Esophagus mucosa (tissue), 1 donor: ENCODE measurements at regions not wholly inside any gene's neighbourhood (a gene's known extent, or its start where the extent isn't known, plus 50 kb on each side); places are given as distances from the start of the nearest gene placed in this dataset.
"Not testable (repeated sequence)": the region's sequence is repeated elsewhere in the genome, so short reads cannot be mapped to it uniquely, and the experiment has no call there.

ENCODE experiments used
- ATAC-seq: fragments of 200-7000 bp; cut with Tn5 transposase; one replicate; pipeline ENCODE4 v1.9.1; 2020
- donor health status: DM: yes; HTN: yes; CAD: no.

DNA sequence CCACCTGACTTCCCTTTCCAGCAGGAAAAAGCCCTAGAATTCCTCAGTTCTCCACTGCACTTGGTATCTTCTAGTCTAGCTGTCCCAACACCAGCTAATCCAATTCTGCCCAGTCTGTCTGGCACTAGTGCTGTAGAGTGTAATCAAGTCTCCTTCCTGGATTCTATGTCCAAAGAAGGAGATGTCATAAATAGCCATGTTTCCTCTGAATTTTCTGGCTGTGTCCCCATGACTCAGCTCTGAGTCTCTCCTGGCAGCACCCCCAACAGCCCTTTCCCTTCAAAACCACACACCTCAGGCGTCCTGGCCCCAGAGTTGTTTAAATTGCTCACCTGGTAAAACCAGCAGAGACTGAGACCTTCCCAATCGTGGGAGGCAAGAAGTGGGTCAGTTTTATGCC lies 197.2 kb downstream of the GRXCR1 start:
- no peak for ATAC-seq

DNA sequence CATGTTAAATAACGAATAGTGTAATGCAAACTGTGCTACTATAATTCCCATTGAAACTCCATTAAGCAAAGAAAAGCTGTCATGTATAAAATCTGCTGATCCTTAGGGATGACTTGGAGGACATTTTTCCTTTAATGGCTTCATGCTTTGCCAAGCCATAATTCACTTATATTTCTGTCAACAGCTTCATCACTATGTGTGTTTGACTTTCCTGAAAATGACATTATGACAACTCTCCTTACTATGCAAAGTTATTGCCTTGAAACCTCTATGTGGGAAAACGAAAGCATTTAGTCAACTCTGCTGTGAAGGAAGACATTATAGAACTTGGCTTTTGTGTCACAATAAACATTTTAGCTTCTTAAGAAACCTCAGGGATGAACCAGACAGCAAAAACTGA lies 210.5 kb downstream of the GRXCR1 start:
- ATAC-seq: no peak

DNA sequence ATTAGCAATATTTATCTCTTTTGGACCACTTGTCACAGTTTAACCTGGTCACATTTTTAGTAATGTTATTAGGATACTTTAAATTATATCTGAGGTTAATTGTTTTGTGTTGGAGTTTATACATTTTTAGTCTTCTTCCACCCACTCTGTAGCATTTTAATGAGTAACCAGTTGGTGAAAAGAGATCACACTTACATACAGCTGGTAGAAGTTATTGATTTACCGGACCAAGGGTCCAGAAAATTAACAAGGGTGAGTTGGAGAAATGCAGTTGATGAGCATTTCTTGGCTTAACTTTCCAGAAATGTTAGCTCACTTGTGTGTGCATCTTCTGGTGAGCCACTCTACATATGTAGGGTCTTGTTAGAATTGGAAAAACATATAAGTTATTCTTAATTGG lies 219.6 kb downstream of the GRXCR1 start:
- ATAC-seq: no peak

DNA sequence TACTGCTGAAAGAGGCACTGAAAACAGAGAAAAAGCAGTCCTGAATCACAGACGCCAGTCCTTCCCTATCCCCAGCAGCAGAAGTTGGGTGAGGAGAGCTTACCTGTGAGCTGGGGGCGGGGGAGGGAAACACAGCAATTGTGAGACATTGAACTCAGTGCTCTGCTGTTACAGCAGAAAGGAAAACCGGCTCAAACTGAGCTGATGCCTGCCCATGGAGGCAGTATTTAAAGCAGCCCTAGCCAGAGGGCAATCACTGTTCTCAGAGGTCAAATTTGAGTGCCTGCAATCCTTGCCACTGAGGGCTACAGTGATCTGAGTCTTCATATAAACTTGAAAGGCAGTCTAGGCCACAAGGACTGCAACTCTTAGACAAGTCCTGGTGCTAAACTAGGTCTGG lies 220.7 kb downstream of the GRXCR1 start:
- ATAC-seq: no peak

DNA sequence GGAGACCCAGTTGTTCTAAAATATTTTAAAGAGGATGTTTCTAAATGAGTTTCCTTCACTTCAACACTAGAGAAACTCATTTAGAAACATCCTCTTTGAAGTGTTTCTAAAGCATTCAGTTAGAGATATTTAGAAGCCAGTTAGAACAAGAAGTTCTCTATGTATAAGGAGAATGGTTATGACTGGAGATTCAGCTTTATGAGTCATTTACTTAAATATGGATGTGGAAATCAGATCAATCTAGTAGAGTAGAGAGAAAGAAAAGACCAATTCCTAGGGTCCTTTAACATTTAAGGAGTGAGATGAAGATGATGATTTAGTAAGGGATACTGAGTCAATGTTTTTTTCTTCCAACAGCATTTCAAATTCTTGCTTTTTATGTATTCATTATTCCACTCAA lies 234.1 kb downstream of the GRXCR1 start:
- no peak for ATAC-seq

DNA sequence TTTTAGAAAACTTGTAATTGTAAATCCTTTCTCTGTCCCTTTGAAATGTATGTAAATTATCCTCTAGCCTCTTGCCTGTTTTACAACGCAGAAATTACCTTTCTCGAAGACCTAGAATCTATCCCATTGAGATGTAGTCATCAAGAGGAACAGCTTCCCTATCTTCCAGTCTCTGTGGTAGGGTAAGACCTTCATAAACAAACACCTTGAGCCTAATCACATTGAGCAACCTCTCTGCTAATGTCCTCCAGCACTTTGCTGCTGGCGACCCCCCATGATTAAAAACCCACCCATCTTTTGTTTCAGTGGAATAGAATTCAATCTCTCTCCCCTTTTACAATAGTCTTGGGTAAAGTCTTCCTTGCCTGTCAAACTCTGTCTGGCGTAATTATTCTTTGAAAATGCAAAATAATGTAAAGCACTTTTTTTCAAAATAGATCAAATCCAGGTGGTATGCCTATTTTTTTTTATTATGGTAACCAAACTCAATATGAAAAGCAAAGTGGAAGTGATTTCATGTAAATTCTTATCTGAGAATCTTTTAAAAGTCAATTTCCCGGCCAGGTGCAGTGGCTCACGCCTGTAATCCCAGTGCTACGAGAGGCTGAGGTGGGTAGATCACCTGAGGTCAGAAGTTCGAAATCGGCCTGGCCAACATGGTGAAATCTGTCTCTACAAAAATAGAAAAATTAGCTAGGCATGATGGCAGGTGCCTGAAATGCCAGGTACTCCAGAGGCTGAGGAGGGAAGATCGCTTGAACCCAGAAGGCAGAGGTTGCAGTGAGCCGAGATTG lies 237.9 kb downstream of the GRXCR1 start:
- ATAC-seq: no peak

DNA sequence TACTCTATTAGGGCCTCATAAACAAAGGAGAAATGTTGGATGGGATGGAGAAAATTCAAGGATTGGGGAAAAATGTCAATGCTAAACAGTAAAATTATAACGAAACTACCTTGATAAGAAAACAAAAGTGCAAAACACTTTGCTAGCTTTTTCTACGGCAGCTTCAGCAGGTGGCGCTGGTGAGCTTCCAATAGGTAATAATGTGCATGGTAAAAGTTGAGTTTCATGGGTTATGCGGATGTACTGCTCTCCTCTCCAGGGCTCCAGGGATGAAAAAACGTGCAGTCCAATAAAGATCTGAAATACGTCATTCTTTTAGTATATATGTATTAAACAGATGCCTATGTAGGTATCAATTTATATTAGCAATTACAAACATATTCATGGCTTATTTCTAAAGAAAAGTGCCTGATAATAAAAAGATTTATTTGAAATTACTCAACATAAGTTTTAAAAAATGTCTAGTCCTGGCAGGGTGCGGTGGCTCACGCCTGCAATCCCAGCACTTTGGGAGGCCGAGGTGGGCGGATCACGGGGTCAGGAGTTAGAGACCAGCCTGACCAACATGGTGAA lies 239.6 kb downstream of the GRXCR1 start:
- ATAC-seq: no peak

DNA sequence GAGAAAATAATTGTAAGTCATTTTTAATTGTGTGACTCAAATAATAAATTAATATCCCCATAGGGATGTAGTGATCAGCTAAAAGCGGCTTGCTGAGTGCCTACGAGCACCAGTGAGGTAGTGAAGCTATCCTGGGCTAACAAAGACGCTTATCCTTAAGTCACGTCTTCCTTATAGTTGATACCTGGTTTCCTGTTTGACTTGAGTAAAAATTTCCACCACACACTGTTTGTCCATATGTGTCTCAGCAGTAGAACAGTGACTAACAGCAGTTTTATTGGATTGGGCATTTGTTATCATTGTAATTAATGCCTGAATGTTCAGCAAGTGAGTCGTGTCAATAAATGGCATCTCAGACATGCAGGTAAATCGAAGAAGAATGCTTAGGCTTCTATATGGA lies 241.1 kb downstream of the GRXCR1 start:
- no peak for ATAC-seq

DNA sequence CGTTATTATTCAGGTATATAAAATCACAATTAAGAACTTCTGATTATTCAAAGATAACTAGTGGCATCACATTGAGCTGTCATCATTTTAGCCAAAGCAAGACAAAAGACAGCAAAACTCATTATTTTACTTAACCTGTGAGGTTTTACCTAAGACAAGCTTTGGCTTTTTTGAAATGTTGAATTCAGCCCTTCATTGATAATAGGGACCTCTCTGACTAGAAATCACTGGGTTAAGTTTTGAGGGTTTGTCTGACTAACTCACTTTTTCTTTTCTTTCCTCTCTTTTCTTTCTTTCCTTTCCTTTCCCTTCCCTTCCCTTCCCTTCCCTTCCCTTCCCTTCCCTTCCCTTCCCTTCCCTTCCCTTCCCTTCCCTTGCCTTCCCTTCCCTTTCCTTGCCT lies 244.2 kb downstream of the GRXCR1 start:
- ATAC-seq: no peak

DNA sequence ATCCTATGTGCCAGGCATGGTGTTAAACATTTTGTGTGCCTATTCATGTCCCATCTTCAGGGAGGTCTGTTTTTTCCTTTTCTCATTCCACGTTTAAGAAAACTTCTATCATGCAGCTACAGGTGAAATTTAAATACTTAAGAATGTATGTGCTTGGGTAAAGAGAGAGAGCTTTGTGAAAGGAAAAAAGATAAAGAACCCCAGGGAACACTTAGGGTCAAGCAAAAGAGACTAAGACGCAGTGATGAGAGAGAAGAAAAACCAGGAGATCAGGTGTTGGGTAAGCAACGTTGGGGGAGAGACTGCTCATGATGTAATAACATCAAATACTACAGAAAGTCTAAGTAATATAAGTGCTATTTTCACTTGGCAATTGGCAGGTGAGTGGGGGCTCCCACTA lies 253.7 kb downstream of the GRXCR1 start:
- ATAC-seq: no peak

DNA sequence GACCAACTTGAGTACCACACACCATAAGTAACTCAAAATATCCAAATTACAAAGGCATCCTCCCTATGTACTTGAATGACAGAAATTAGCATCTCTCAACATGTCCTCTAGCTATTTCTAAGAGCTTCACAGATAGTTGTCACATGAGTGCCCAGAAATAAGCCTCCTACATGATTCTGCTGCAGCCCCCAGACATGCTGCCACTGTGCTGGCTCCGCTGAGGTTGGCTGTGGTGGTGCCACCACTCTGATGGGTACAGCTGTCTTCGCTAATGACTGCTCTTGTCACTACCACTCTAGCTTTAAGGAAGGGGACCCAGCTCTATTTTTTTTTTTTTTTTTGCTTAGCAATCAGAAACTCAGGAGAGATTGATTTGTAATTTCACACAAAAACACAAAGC lies 256.0 kb downstream of the GRXCR1 start:
- no peak for ATAC-seq

DNA sequence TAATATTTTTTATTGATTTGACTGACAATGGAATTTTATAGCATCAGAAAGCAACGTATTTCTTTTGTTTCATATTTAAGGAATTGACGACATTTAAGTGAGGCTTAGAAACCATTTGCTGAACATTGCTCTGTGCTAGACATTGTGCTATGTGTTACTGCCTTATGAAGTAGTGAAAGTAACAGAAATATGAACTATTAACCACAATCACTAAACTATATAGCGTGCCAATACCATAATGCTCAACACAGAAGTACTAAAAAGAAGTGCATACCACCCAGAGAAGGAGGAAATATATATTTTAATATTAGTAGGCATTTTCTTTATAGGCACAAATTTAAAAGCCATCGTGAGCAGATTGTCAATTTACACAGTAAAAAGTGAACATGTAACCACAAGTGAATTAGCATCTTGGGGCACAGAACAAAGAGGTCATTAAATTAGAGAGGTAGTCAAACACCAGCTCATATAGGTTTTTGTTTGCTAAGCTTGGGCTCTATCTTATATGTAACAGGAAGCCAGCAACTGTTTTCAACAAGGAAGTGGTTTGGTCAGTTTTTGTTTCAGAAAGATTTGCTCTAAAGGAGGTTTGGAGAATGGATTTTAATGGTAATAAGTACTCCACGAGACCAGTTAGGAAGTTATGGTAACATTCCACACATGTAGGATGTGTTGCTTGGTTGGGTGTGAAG lies 270.7 kb downstream of the GRXCR1 start:
- ATAC-seq: no peak

DNA sequence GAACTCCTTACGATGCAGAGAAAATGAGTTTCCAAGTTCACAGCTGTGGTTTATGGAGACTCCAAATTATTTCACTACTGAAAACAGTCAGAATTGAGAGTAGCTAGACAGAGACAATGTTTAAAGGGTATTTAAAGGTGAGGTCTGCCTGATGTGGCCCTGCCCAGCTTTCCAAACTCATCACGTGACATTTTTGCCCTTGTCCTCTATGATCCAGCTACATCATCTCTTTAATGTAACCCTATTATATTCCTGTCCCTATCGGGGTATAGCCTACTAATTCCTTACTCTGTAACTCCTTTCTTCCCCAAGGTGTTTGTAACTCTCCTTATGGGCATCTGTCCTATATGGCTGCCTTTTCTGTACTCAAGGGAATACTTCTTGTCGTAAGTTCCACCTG lies 297.2 kb downstream of the GRXCR1 start:
- no peak for ATAC-seq

DNA sequence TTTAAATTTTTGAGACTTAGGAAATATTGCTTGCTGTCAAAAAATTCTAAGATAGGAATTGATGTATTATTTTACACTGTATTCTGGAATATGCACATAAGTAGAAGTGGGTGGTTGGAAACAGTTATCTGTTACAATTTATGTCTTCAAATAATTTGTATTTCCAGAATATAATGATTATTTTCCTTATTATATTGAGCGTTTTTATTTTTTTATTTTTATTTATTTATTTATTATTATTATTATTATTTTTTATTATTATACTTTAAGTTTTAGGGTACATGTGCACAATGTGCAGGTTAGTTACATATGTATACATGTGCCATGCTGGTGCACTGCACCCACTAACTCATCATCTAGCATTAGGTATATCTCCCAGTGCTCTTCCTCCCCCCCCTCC lies 320.1 kb downstream of the GRXCR1 start:
- ATAC-seq: not testable (repeated sequence)

DNA sequence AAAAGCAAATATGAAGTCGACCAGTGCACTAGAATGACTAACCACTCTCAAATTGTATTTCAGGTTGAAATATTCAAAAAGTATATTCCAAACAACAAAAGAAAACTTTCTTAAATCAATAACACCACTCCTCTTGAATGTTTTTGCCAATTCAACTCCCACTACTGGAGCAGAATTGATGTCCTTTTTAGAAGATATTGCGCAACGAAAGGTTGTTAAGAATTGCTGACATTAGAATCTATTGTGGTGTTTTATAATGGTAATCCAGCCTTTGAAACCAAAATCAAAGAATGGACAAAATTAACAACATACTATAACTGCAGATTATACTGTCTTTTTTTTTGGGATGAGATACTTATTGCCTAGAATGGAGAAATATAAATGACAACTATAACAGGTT lies 331.3 kb downstream of the GRXCR1 start:
- ATAC-seq: no peak

DNA sequence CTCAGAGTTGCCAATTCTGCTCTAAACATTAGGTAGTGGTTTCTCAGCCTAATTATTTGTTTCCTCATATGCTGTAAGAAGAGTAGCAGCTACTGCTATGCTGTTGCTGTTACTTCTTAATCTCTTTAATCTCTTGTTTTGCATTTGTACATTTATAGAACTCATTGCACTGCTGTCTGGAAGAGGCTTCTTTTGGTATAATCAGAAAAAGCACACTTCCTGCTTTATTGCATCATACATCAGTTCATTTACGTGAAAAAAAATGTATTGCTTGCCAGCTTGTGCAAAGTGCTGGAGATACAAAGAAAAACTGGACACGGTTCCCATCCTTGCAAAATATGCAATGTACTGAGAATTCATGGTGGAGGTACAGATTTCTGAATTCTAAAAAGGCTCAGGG lies 332.0 kb downstream of the GRXCR1 start:
- ATAC-seq: no peak

DNA sequence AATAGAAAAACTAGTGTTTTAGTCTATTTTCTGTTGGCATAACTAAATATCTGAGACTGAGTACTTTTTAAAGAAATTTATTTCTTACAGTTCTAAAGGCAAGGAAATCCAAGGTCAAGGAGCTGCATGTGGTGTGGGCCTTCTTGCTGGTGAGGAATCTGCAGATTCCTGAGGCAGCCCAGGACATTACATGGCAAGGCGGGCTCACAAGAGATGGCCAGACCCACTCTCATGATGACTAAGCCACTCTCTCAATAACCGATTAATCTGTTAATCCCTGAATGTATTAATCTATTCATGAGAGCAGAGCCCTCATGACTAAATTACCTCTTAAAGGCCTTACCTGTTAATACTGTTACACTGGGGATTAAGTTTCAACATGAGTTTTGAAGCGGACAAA lies 340.8 kb downstream of the GRXCR1 start:
- ATAC-seq: no peak

DNA sequence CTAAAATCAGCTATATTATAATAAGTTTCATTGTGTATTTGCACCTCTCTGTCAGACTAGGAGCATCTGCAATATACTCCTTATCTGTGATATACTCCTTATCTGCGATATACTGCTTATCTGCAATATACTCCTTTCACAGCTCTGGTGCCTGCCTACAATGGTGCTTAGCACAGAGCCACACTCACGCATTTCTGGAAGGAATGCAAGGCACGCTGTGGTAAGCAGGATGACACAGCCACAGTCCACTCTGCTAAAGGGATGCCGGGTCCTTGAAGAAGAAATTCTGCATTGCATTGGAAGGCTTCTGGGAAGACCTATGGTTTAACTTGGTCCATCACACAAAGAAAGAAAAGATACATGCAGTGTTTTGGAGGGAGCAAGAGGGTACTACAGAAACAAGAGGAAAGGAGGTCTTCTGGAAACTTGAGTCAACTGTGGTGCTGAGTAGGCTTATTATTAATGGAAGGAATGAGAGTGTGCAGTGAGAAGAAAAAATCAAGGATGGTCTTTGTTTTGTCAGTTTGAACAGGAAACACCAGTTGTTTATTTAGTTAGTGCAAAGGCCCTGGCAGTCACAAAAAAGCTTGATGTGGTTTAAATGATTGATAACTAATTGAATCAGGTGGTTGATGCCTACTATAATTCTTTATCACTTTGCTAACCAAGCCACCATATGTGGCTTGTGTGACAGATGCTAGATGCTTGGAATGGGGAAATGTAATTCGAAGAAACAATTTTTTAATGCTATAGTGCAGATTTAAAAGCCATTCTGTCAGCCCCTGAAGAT lies 342.3 kb downstream of the GRXCR1 start:
- no peak for ATAC-seq

DNA sequence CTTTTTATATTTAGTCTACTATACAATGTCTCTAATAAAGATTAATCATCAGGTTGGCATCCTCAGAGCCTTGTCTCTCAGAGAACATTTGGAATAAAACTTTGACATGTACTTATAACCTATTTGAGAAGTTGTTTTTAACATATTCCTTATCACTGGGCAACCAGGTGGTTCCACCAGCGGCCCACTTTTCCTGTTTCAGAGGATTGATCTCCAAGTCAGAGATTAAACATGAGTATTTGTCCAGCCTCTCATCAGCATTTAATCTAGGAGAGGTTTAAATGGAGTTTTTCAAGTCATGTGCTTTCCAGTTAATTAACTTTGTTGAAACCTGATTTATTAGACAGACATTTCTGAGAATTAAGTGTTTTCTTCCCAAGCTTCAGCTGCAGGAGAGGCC lies 345.5 kb downstream of the GRXCR1 start:
- ATAC-seq: no peak

DNA sequence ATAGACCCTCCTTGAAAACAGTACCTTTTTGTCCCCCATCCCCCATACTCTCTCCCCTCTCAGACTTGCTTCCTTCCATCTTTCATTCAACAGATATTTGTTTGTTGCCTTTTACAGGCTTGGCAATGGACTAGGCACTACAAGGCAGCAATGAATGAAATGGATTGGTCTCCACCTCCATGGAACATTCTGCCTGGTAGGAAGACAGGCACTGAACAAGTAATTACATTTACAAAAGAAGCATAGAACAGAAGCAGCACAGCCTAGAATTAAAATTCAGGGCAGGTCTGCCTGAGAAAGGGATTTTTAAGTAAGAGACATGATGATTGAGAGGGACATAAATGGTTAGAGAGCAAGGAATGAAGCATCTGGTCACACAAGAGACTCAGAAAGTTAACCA lies 346.1 kb downstream of the GRXCR1 start:
- ATAC-seq: no peak

DNA sequence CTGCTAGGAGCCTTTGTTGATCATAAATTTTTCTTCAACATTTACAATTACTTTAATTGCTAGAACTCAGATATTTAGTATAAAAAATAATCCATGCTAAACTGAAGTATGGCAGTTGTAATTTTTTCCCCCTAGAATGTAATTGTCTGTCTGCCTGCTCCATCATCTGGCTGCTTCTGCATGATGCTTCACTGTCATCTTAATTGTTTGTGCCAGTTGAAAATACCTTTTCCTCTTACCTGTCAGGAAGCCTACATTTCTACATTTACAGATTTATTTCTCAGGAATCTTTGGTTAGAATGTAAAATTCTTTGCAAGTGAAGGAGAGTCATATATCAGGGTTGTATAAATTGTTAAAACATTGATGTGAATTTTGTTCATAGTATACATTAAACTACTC lies 348.6 kb downstream of the GRXCR1 start:
- ATAC-seq: no peak

DNA sequence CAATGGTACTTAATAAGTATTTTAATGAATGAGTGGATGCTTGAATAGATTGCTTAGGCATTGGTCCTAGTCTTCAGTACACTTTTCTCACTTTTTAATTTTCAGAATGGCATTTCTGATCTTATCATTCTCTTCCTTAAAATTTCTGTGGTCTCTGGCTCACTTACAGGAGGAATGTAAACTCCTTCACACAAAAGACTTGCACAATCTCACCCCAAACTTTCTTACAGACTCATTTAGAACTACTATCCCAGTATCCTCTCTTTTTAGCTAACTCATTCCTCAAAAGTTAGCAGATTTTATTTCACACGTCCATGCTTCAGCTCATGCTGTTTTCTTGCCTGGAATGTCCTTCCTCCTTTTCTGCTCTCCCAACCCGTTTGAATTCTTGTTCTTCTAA lies 350.1 kb downstream of the GRXCR1 start:
- ATAC-seq: no peak

DNA sequence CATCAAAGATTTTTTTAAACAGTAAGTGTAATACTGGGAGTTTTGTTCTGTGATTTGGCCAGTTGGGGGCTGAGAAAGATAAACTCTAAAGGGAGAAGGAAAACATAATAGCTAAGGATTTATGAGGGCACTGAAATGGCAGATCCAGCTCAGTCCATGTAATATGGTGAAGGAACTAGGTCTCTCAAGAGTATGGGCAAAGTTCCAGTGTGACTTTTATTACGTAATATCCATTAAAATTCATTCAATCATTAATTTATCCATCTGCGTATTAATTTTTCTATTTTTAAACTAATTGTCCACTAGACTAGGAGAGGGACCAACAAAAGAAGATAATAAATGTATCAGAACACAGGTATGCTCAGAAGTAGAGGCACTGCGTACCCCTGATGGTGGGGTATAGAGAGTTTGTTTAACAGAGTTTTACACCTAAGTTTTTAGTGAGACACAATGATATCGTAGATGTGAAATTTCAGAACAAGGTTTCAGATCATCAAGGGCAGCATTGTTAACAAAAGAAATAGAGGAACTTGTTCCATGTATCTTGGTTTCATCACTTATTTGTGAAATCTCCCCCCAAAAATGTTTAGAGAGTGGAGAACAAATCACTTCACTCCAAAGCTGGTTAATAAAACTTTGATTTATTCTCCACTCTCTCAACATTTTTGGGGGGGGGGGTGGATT lies 351.1 kb downstream of the GRXCR1 start:
- ATAC-seq: no peak
